HL-60 (cell line): ENCODE measurements at regions not wholly inside any gene's neighbourhood (a gene's known extent, or its start where the extent isn't known, plus 50 kb on each side); places are given as distances from the start of the nearest gene placed in this dataset.

Experiments used
- GABPA ChIP-seq: IDR thresholded peaks from 2 replicates; pipeline ENCODE4 v1.6.1; 2012; ENCODE audit warnings: low read depth
- POLR2AphosphoS5 ChIP-seq: IDR thresholded peaks from 2 replicates; pipeline ENCODE4 v1.6.1; 2012; ENCODE audit warnings: low read depth
- TF ChIP-seq, protein P1 (sequence below): IDR thresholded peaks from one replicate; pipeline ENCODE4 v1.5.1; 2011; ENCODE audit warnings: low read length, control low read depth, inconsistent platforms; ENCODE audit not compliant: insufficient read depth
- TF ChIP-seq, protein P2 (sequence below): IDR thresholded peaks from 2 replicates; pipeline ENCODE4 v1.6.1; 2012; ENCODE audit warnings: low read depth; ENCODE audit not compliant: insufficient replicate concordance

GRCh38 chr2:240233885-240234502 is 93.5 kb upstream of the OTOS start:
- TF ChIP-seq, protein P1, sequence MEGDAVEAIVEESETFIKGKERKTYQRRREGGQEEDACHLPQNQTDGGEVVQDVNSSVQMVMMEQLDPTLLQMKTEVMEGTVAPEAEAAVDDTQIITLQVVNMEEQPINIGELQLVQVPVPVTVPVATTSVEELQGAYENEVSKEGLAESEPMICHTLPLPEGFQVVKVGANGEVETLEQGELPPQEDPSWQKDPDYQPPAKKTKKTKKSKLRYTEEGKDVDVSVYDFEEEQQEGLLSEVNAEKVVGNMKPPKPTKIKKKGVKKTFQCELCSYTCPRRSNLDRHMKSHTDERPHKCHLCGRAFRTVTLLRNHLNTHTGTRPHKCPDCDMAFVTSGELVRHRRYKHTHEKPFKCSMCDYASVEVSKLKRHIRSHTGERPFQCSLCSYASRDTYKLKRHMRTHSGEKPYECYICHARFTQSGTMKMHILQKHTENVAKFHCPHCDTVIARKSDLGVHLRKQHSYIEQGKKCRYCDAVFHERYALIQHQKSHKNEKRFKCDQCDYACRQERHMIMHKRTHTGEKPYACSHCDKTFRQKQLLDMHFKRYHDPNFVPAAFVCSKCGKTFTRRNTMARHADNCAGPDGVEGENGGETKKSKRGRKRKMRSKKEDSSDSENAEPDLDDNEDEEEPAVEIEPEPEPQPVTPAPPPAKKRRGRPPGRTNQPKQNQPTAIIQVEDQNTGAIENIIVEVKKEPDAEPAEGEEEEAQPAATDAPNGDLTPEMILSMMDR, result no peak
- TF ChIP-seq POLR2AphosphoS5, result no peak
- TF ChIP-seq, protein P2, sequence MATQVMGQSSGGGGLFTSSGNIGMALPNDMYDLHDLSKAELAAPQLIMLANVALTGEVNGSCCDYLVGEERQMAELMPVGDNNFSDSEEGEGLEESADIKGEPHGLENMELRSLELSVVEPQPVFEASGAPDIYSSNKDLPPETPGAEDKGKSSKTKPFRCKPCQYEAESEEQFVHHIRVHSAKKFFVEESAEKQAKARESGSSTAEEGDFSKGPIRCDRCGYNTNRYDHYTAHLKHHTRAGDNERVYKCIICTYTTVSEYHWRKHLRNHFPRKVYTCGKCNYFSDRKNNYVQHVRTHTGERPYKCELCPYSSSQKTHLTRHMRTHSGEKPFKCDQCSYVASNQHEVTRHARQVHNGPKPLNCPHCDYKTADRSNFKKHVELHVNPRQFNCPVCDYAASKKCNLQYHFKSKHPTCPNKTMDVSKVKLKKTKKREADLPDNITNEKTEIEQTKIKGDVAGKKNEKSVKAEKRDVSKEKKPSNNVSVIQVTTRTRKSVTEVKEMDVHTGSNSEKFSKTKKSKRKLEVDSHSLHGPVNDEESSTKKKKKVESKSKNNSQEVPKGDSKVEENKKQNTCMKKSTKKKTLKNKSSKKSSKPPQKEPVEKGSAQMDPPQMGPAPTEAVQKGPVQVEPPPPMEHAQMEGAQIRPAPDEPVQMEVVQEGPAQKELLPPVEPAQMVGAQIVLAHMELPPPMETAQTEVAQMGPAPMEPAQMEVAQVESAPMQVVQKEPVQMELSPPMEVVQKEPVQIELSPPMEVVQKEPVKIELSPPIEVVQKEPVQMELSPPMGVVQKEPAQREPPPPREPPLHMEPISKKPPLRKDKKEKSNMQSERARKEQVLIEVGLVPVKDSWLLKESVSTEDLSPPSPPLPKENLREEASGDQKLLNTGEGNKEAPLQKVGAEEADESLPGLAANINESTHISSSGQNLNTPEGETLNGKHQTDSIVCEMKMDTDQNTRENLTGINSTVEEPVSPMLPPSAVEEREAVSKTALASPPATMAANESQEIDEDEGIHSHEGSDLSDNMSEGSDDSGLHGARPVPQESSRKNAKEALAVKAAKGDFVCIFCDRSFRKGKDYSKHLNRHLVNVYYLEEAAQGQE, result no peak
- no peak for TF ChIP-seq GABPA
